ENCODE measurements at regions not wholly inside any gene's neighbourhood (a gene's known extent, or its start where the extent isn't known, plus 50 kb on each side); places are given as distances from the start of the nearest gene placed in this dataset.

DNA sequence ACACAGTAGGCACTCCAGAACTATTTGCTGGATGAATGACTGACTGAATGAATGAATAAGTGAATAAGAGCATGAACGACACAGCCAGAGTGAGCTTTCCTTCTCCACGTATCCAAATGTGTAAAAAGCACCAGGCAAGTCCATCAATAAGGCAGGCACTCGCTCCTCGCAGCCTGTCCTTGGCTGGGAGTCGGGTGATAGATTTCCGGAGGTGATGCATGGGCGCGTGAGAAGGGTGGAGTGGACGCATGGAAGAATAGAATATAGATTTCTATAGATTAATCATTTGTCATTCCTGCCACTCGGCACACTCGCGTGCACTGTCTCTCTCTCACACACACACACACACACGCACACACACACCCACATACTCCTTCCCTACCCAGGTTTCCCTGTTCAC is 164.3 kb upstream of the ZC3H12A start:
- CTCF ChIA-PET: no interaction called here
- no peaks in the 10 kb centered on the region for H3K36me3 ChIP-seq (ENCODE audit: control insufficient read depth, insufficient read depth, low read length)
- no peak for DNase-seq (ENCODE audit: low read depth)
- TF ChIP-seq, protein P1, sequence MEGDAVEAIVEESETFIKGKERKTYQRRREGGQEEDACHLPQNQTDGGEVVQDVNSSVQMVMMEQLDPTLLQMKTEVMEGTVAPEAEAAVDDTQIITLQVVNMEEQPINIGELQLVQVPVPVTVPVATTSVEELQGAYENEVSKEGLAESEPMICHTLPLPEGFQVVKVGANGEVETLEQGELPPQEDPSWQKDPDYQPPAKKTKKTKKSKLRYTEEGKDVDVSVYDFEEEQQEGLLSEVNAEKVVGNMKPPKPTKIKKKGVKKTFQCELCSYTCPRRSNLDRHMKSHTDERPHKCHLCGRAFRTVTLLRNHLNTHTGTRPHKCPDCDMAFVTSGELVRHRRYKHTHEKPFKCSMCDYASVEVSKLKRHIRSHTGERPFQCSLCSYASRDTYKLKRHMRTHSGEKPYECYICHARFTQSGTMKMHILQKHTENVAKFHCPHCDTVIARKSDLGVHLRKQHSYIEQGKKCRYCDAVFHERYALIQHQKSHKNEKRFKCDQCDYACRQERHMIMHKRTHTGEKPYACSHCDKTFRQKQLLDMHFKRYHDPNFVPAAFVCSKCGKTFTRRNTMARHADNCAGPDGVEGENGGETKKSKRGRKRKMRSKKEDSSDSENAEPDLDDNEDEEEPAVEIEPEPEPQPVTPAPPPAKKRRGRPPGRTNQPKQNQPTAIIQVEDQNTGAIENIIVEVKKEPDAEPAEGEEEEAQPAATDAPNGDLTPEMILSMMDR (IDR thresholded peaks at IDR 0.05; ENCODE audit: insufficient read depth, low read depth, low read length): no peak
- POLR2A ChIA-PET: no interaction called here
- no peaks in the 10 kb centered on the region for H3K27me3 ChIP-seq (ENCODE audit: control insufficient read depth, insufficient read depth, low read length)
- no peak overlapping the region for H3K4me3 ChIP-seq (ENCODE audit: low read depth, low read length)

DNA sequence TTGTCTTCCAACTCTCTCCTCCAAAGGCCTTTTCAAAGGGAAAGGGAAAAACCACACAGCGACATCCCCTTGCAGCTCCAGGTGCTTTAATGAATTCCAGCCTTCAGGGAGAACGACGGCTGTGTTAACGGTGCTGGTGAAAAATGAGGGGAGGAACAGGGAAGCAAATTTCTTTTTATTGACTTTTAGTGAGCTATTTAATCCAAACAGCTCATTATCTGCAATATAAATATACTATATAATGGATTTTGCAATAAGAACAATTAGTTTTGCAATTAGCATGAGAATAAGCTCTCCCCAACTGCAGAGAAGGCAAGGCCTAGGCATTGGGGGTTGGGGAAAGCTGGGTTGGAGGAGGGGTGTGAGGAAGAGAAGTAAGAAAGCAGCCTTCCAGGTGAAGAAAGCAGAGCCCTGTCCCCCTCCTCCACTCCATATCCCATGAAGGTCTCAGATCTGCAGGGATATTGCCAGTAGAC is 159.0 kb upstream of the ZC3H12A start:
- peaks cover 10% of the 10 kb centered on the region for H3K27me3 ChIP-seq (ENCODE audit: control insufficient read depth, insufficient read depth, low read length)
- H3K4me3 ChIP-seq (ENCODE audit: low read depth, low read length): no peak overlapping the region
- no peaks in the 10 kb centered on the region for H3K36me3 ChIP-seq (ENCODE audit: control insufficient read depth, insufficient read depth, low read length)
- DNase-seq (ENCODE audit: low read depth): no peak
- POLR2A ChIA-PET: no interaction called here
- CTCF ChIA-PET: interaction anchor here (0.5 kb wide), 1 partner anchor 261 kb away, joined by 3 read pairs; no protein-coding TSS in a partner anchor
- TF ChIP-seq, protein P1 (IDR thresholded peaks at IDR 0.05; ENCODE audit: insufficient read depth, low read depth, low read length): no peak

GRCh38 chr1:37317870-37318467 is 156.4 kb upstream of the ZC3H12A start:
- Histone ChIP-seq H3K4me3 (ENCODE audit: low read depth, low read length) (no peak overlapping the region), H3K36me3 (ENCODE audit: control insufficient read depth, insufficient read depth, low read length) (no peaks in the 10 kb centered on the region), H3K27me3 (ENCODE audit: control insufficient read depth, insufficient read depth, low read length) (peaks cover 10% of the 10 kb centered on the region)
- POLR2A ChIA-PET: no interaction called here
- no peak for DNase-seq (ENCODE audit: low read depth)
- CTCF ChIA-PET: no interaction called here
- TF ChIP-seq, protein P1 (IDR thresholded peaks at IDR 0.05; ENCODE audit: insufficient read depth, low read depth, low read length): no peak

- peaks cover 10% of the 10 kb centered on the region for H3K27me3 ChIP-seq (ENCODE audit: control insufficient read depth, insufficient read depth, low read length)
- DNase-seq (ENCODE audit: low read depth): no peak
- POLR2A ChIA-PET: no interaction called here
- no peaks in the 10 kb centered on the region for H3K36me3 ChIP-seq (ENCODE audit: control insufficient read depth, insufficient read depth, low read length)
- CTCF ChIA-PET: no interaction called here
- TF ChIP-seq, protein P1 (IDR thresholded peaks at IDR 0.05; ENCODE audit: insufficient read depth, low read depth, low read length): no peak
- H3K4me3 ChIP-seq (ENCODE audit: low read depth, low read length): no peak overlapping the region
Observed at GRCh38 chr1:37318490-37318889, 155.9 kb upstream of the ZC3H12A start.

DNA sequence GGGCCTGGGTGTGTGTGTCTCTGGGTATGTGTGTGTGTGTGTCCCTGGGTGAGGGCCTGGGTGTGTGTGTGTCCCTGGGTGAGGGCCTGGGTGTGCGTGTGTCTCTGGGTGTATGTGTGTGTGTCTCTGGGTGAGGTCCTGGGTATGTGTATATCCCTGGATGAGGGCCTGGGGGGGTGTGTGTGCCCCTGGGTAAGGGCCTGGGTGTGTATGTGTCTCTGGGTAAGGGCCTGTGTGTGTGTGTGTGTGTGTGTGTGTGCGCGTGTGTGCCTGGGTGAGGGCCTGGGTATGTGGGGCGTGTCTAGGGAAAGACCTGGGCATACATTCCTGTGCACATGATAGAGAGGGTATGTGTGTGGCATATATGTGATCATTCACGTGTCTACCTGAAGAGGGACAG is 155.1 kb upstream of the ZC3H12A start:
- CTCF ChIA-PET: no interaction called here
- Histone ChIP-seq H3K4me3 (ENCODE audit: low read depth, low read length) (no peak overlapping the region), H3K27me3 (ENCODE audit: control insufficient read depth, insufficient read depth, low read length) (peaks cover 10% of the 10 kb centered on the region), H3K36me3 (ENCODE audit: control insufficient read depth, insufficient read depth, low read length) (no peaks in the 10 kb centered on the region)
- POLR2A ChIA-PET: no interaction called here
- TF ChIP-seq, protein P1 (IDR thresholded peaks at IDR 0.05; ENCODE audit: insufficient read depth, low read depth, low read length): no peak
- no peak for DNase-seq (ENCODE audit: low read depth)
